Suppressor macrophage treated with lipopolysaccharide for 1 hour (primary cell): ENCODE measurements at regions not wholly inside any gene's neighbourhood (a gene's known extent, or its start where the extent isn't known, plus 50 kb on each side); places are given as distances from the start of the nearest gene placed in this dataset.
"Not testable (repeated sequence)": the region's sequence is repeated elsewhere in the genome, so short reads cannot be mapped to it uniquely, and the experiment has no call there.

Experiments
- DNase-seq, 3 donors: peaks; one replicate each; pipeline ENCODE4 v3.0.0-alpha.2; 2020 to 2022

DNA sequence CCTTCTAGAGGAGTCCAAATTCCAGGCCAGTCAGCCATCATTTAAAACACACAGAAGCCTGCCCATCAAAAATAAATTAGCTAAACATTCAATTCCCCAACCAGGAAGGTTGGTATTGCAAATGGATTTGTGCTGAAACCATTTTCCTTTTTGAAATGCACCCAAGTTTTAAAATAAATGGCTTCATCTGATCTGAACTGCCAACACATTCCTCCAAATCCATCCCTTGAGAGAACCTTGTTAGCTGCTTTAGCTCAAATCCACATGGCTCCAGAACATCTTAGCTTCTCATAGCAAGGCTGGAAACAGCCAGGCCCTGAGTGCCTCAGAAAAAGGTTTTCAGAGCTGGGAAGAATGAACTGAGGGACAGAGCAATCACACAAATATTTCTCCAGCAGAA is 306.3 kb downstream of the FZD1 start:
- no peak for DNase-seq

DNA sequence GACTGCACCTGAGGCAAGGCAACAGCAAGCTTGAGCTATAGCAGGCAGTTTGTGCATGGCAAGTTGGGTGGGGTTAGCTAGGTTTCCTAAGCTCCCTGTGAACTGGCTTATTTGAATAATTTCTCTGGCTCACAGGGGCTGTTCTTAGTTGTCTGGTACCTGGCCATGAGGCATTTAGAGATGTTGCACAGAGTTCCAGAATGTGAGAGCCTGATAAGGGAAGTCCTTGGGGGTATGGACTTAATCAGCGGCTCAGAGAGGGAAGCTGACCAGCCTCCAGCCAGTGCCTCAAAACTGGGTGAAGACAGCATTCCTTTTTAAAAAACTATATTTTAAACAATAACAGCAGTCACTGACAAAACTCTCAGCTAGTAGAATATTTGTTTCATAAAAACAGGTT is 307.4 kb downstream of the FZD1 start:
- no peak for DNase-seq

DNA sequence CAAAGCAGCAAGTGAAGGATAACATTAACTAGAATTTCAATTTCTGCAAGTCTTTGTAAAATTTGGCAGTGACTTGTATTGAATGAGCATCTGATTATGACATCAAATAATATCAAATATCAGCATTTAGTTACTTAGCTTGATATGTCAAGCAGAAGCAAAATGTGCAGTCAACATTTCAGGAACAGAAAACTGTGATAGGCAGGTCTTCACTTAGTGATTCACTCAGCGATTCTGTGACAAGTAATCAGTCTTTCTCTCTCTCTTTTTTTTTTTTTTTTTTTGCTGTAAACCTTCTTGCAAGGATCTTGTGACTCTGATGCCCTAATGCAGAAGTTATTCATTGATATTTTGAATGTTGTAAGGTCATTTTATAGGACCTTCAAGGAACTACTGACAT is 307.1 kb downstream of the MTERF1 start:
- DNase-seq: no peak

DNA sequence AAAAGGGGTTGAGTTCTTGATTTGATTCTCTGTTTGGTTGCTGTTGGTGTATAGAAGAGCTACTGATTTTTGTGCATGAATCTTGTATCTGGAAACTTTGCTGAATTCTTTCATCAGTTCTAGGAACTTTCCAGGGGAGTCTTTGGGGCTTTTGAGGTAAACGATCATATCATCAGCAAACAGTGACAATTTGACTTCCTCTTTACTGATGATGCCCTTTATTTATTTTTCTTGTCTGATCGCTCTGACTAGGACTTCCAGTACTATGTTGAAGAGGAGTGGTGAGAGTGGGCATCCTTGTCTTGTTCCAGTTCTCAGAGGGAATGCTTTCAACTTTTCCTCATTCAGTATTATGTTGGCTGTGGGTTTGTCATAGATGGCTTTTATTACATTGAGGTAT is 304.0 kb downstream of the MTERF1 start:
- DNase-seq: not testable (repeated sequence)

DNA sequence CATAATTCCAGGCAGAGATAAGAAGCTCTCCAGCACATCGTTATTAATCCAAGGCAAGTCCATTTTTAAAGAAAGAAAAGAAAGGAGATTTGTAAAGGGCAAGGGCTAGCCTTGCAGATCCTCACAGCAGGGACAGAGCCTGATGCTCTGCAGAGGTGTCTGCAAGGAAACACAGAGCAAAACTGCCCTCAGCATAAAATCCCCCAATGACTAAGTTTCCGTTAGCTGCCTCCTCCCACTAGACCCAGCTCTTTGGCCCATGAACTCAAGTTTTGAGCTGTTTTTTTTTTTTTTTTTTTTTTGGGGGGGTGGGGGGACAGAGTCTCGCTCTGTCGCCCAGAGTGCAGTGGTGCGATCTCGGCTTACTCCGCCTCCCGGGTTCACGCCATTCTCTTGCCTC is 300.7 kb downstream of the MTERF1 start:
- DNase-seq: no peak

DNA sequence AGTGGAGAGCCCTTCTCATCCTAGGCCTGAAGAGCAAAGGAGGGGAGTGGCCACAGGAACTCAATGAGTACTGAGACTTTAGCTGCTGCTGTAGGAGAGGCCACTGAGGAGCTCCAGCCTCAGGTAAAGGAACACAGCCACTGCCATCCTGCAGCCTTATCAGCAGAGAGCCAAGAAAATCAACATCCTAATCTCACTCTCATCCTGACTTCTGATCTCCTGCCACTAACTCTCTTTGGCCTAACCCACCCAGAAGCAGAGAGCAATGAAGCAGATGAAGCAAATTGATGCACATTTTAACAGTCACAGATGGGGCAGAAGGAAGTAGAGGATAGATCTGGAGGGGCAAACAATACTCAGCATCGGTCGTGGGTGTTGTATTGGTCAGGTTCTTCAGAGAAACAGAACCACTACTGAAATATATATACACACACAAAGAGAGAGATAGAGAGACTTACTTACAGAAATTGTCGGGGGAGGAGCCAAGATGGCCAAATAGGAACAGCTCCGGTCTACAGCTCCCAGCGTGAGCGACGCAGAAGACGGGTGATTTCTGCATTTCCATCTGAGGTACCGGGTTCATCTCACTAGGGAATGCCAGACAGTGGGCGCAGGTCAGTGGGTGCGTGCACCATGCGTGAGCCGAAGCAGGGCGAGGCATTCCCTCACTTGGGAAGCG is 297.6 kb downstream of the MTERF1 start:
- no peak for DNase-seq

DNA sequence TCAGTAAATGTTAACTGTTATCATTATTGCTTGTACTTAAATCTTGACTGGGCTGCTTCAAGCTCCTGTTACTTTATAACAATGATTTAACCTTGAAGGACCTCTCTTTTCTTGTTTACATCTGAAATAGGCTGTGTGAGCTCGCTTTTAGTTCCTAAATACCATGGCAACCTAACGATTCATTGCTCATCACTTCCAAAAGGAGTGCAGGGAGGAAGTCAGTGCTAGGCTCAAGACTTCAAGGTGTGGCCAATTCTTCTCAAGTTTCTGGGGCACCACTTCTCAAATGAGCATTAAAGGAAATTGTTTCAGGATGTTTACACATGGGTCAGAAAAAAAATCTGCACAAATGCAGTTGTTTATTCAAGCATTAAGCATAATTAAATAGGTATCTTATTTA is 284.2 kb downstream of the MTERF1 start:
- no peak for DNase-seq

DNA sequence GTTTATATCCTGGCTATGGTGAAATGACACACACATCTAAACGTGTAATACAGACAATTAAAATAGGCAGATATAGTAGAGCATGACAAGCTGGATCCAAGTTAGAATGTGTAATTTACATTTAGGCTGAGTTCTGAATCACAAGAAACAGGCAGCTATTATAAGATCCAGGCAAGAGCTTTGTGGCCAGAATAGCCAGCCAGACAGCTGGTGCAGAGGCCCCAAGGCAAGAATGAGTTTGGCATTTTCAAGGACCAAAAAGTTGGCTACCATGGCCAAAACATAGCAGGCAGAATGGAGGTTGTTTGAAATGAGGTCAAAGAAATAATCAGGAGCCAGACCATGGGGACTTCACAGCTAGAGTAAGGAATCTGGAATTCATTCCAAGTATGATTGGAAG is 281.7 kb downstream of the MTERF1 start:
- no peak for DNase-seq

DNA sequence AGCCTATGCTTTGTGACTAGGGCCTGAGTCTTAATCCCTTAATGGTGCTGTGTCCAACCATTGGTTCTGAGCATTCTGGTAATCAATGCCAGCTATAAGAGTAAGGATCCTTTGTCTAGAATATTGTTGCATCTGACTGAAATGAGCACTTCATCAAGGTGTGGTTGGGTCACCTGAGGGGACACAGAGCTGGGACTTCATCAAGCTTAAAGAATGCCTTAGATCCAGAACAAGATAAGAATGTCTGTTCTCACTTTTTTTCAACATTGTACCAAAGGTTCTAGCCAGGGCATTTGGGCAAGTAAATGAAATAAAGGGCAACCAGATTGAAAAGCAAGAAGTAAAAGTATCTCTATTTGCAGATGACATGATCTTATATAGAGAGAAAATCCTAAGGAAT is 280.4 kb downstream of the MTERF1 start:
- DNase-seq: no peak

DNA sequence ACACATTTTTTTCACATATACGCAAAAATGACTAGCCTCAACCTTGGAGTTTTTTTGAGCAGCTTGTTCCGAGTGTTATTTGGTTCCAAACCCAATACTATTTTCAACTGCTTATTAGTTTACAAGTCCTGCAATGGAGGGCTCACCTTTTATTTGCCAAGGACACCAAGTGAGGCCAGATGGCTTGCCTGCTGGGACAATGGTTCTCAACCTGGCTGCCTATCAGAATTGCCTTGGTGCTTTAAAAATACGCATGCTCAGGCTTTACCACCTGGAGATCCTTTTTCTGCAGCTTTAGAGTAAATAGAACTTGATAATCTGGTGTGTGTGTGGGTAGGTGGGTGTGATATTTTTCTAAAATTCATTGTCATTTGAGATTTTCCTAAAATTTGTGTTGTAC is 276.8 kb downstream of the MTERF1 start:
- no peak for DNase-seq

DNA sequence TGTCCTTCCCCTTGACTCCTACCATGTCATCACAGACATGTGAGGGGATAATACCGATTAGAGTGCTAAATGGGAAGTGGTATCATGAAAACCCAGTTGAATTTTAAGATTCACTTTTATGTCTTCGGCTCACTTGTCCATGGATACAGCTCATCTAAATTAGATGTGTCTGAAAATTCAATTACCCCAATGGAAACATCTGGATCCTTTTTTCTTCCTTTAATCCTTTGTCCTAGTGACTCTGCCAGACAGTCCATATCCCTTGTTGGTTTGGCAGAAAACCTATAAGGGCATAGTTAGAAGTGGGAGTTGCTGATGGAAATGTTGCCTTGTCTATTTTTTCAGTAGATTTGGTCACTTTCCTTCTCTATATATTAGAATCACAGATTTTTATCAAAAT is 271.9 kb downstream of the MTERF1 start:
- DNase-seq: no peak

DNA sequence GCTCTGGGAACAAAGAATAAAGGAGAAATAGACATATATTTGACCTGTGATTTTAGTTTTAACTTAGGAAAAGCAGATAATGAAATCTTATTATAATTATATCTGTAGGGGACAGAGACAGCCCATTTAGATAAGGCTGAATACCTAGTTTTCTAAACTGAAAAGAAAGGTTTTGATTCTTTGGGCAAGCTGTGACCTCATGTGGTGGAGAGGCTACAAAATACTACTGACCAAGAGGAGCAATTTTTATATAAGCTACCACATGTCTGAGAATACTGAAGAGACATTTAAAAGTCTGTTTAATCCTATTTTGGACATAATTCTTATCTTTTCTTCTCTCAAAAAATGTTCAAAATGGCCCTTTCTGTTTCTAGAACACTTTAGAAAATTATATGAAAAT is 271.0 kb downstream of the MTERF1 start:
- DNase-seq: no peak

DNA sequence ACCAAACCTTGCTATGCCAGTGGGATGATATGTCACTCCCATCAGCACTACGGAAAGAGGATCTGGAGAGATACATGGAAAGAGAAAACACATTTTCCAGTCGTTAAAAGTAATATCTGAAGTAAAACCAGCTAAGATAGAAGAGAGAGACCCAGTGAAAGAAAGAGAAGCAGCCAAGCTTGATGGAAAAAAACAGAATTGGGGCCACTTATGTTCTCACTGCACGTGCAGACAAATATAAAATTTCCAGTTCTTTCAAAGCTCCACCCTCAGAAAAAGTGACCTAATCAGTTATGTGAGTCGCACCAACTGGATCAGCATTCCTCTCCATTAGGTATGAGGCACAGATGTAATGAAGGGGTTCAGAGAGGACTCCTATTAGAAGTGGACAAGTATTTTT is 266.1 kb downstream of the MTERF1 start:
- DNase-seq: no peak

DNA sequence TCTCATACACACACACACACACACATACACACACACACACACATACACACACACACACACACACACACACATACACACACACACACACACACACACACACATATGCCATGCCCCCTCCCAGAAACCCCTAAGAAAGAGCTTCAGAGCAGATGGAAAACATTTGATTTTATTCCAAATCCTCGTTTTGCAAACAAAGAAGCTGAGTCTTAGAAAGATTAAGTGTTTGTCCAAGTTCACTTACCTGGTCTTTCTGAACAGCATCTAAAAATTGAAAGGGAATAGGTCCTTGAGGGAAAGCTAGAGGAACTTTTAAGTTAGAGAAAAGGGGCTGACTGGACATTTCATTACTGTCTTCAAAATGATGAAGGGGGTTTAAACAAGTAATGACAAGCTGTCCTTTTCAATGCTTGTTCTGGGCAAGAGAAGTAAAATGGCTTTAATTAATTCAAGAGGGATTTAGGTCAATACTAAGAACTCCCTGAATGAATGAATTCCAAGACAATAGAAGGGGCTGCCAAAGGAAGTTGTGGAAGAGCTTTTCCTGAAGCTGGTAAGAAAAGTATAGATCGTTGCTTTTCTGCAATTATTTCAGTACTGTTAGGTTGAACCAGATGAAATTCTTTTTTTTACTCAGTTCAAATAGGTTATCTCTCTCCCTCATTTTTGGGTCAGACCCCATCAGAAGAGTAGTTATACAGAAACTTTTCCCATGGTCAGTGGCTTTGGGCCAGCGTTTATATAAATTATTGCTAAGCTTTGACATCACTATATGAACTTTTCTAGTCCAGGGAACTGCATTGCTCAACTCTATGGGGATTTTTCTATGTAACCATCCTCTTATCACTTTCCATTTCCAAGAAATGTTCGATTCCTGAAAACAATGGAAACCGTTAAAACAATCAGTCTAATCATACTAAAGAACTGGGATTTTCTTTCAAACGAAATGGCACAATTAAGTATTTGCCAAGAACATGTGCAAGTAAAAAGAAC is 261.4 kb downstream of the MTERF1 start:
- DNase-seq: no peak

DNA sequence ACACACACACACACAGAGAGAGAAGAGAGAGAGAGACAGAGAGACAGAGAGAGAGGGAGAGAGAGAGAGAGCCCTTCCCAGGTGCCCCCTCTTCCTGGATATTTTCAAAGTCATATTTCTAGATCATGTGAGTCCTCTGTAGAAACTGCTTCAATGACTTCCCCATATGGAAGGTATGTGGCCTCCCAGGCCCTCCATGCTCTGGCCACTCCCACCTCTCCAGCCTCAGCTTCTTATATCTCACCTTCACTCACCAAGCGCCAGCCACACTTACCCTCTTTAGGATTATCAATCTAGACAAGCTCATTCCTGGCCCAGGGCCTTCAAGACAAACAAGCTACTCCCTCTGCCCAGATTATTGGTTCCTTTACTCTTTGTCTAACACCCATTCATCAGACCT is 259.7 kb downstream of the MTERF1 start:
- DNase-seq: no peak

DNA sequence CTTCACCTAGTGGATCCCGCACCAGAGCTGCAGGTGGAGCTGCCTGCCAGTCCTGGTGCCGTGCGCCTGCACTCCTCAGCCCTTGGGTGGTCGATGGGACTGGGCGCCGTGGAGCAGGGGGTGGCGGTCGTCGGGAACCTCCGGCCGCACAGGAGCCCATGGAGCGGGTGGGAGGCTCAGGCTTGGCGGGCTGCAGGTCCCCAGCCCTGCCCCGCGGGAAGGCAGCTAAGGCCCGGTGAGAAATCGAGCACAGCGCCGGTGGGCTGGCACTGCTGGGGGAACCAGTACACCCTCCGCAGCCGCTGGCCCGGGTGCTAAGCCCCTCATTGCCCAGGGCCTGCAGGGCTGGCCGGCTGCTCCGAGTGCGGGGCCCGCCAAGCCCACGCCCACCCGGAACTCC is 253.2 kb downstream of the MTERF1 start:
- DNase-seq: not testable (repeated sequence)

DNA sequence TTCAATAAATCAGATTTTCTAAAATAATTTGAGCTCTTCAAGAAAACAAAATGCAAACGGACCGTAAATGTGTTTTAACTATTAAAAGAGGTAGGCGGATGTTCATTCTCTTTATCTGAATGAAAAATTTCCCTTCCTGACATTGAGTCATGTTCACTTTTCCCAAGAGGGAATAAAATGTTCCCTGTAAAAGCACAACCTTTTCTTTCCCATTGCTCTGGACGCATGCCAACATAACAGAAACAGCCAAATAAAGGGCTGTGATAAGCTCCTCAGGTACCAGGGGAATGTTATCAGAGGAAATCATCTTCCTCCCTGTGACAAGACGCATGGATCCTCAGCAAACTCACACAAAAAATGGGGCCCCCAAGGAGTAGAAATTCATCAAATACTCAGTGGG is 251.8 kb downstream of the MTERF1 start:
- DNase-seq: no peak

DNA sequence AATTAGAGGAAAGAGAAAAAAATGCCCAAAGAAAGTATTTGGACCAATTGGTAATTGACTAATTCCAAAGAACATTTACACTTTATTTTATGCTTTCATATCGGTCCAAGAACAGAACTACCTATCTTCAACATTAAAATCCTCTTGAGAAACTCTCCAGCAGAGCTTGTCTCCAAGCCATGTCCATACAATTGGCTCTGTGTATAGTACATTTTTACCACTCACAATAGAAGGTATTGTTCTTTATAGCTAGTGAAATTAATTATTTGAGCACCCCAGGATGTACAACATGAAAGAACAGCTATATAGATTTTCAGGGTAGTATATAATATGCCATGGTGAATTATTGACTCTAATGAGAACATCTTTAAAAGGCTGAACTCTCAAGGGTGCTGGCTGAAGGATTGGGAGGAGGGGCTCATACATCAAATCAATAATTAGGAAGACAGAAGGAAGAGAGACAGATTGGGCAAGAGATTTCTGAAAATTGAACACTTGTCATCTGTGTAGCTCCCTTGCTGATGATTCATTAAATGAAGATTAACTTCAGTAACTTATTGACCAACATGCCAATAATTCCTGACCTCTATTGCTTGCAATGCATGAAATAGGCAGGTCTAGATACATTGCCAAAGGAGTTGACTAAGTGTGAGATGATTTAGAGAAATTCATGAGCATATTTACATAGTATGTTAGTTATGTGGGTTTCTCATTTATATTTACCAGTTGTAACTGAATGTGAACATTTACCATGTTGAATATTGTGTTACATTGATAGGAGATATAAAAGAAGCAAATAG is 249.7 kb downstream of the MTERF1 start:
- DNase-seq: no peak

DNA sequence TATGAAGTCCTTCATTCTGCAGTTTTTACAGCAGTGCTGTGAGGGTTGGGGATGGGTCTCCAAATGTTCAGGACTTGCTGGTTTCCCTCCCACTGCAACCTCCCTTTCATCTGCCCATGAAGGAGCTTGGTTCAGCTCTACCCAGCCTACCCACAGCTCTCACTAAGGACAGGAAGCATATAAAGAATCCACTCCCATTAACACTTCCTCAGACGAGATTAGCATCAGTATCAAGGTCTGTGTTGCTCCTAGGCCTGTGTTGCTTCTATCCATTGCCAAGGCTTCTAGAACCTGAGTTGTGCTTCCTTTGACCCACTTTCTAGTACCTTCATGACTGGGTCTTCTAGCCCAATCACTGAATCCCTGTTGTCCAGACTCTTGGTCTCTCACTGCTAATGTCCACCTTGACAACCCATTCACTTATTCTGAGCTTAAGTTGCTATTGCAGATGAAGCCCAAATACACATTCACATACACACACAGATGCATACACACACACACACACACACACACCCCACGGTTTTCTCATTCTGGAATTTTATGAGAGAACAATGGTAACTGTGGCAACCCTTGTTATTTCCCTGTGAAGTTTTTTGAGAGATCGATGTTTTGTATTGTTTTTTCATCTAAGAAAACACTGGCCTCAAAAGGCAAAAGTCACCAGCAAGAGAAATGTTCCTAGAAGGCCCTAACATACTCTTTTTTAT is 248.1 kb downstream of the MTERF1 start:
- DNase-seq: no peak

DNA sequence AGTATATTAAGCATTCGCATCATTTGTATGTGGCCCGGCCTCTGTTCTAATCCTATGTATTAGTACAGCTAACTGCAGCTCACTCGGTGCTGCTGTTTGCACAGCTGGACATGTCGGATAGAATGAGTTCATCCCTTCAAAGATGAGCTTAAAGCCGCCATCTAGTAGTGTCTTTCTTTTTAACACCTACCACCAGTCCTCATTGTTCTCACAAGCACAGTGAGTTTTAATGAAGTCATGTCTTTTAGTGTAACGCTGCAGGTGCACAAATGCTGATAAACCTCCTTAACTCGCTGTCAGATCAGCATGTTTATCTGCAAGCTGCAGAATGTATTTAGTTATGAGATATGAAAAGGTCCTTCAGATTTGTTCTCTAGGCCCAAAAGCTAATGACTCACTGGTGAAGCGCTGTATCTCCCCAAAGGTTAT is 247.5 kb downstream of the MTERF1 start:
- DNase-seq: no peak

DNA sequence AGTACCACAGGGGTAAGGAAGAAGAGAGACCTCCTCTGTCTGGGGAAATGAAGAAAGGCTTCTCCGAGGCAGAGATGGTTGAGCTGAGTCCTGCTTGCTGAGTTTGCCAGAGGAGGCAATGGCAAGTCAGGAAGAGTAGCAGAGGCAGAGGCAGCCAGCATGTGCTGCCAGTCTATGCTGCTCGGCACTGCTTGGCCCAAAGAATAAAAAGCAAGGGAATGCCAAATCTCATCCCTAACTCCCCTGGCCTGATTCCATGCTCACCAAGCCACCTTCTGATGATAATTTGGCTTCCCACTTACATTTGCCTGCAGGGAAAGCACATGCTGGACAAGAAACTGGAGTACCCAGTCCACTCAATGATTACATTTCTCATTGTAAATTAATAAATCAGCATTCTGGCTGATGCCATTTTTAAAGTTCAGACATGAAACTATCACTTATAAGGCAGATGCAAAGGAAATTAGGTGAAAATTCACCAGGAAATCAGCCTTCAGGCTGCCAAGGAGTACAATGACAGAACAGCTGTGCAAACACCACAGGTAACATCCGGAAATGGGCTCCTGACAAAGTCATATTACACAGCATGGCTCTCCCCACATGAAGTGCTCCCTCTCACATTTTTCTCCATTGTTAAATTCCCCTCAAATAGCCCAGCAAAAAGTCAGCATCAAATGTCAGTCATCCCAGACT is 245.9 kb downstream of the MTERF1 start:
- no peak for DNase-seq

DNA sequence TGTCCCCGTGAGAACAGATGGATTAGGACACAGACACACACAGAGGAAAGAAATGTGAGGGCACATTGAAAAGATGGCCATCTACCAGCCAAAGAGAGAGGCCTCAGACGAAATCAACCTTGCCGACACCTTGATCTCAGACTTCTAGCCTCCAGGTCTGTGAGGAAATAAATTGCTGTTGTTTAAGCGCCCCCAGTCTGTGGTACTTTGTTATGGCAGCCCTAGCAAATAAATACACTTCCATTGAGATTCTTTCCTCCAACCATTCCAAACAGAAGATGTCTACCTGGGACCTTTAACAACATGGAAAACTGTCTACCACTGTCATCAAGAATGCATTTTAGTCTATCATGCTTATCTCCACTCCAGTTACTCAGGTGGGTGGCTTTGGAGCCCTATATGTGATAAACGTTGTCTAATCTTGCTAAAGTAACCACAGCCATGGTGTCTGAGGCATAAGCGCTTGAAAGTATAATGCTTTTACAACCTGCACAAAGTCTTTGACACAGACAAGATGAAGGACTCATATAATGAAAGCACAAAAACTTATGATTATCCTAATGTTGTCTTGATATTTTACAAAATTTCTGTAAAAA is 244.3 kb downstream of the MTERF1 start:
- DNase-seq: peak; percentile 44 to 55 (median 50)
